Breast epithelium (tissue), 4 donors: ENCODE measurements at regions not wholly inside any gene's neighbourhood (a gene's known extent, or its start where the extent isn't known, plus 50 kb on each side); places are given as distances from the start of the nearest gene placed in this dataset.

Experiments used
- DNase-seq, 2 donors: peaks; one replicate each; pipeline ENCODE4 v3.0.0-alpha.2; 2019; ENCODE audit warnings: low spot score in 2 of 2
- H3K27ac ChIP-seq, 2 donors: fragments of 200-600 bp; sonication (generic) in 1 of 2; one replicate each; pipeline ENCODE4 v1.5.1; 2016 to 2019; ENCODE audit warnings: mild to moderate bottlenecking in 1 of 2
- H3K27me3 ChIP-seq, 2 donors: fragments of 200-600 bp; sonication (generic) in 1 of 2; one replicate each; pipeline versions ENCODE4 v1.5.1 to v1.6.0; 2017 to 2019; ENCODE audit warnings: control low read depth in 1 of 2, mild to moderate bottlenecking in 1 of 2
- H3K36me3 ChIP-seq: fragments of 200-600 bp; one replicate; pipeline ENCODE4 v1.5.1; 2019
- H3K4me1 ChIP-seq, 2 donors: fragments of 200-600 bp; sonication (generic); one replicate each; pipeline ENCODE4 v1.5.1; 2016 to 2019; ENCODE audit warnings: control low read depth in 1 of 2
- H3K4me3 ChIP-seq, 3 donors: fragments of 200-600 bp; sonication (generic); 1 replicate in 2 of 3; 2 replicates in 1 of 3; pipeline ENCODE4 v1.5.1; 2016 to 2019; ENCODE audit warnings: mild to moderate bottlenecking in 3 of 3, moderate library complexity in 2 of 3
- H3K9me3 ChIP-seq, 2 donors: fragments of 200-600 bp; sonication (generic) in 1 of 2; one replicate each; pipeline ENCODE4 v1.5.1; 2016 to 2019; ENCODE audit warnings: control low read depth in 1 of 2
- POLR2A ChIP-seq: fragments of 450-650 bp; IDR thresholded peaks from one replicate; pipeline ENCODE4 v1.6.1; 2016; ENCODE audit warnings: antibody characterized with exemption, mild to moderate bottlenecking, moderate library complexity
- POLR2AphosphoS5 ChIP-seq, 3 donors: sonication (generic); formaldehyde crosslinking; IDR thresholded peaks; one replicate each; pipeline ENCODE4 v1.6.1; 2017; ENCODE audit warnings: antibody characterized with exemption in 3 of 3
- intact Hi-C: fragments of 100-400 bp; cut with DNase I; formaldehyde crosslinking; loops from one replicate; pipeline ENCODE4 v1.15.1; 2023; ENCODE audit warnings: low total_unique reads
- TF ChIP-seq, protein P1 (sequence below), 3 donors: fragments of 450-650 bp; IDR thresholded peaks; one replicate each; pipeline ENCODE4 v1.5.1; 2016 to 2017; ENCODE audit warnings: antibody characterized with exemption in 3 of 3, mild to moderate bottlenecking in 3 of 3, moderate library complexity in 3 of 3

DNA sequence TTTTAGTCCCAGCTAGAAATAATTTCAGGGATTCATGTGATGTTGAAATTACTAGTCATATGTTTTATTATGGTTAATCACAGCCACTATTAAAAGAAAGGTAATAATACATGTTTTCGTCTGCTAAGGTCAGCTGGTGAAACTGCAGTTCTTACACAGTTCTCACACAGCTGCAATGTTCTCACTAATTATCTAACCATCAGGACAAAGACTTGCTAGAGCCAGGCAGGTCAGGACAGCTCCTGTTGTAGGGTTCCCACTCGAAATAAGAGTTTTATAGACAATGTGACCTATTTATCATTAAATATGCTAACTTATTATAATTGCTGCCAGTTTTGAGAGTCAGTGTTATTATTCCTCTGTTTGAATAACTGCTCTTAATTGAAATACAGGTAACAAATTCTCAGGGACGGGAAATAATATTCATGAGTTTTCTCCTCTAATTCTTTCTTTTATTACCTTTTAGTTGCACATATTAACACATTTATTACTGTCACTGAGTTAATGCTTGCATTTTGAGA, 97.9 kb downstream of the GJA1 start:
- Histone ChIP-seq H3K9me3 (no peaks in the 10 kb centered on the region), H3K27ac (no peak overlapping the region), H3K4me3 (no peak overlapping the region), H3K4me1 (no peaks in the 10 kb centered on the region), H3K36me3 (no peaks in the 10 kb centered on the region), H3K27me3 (no peaks in the 10 kb centered on the region)
- TF ChIP-seq, protein P1, sequence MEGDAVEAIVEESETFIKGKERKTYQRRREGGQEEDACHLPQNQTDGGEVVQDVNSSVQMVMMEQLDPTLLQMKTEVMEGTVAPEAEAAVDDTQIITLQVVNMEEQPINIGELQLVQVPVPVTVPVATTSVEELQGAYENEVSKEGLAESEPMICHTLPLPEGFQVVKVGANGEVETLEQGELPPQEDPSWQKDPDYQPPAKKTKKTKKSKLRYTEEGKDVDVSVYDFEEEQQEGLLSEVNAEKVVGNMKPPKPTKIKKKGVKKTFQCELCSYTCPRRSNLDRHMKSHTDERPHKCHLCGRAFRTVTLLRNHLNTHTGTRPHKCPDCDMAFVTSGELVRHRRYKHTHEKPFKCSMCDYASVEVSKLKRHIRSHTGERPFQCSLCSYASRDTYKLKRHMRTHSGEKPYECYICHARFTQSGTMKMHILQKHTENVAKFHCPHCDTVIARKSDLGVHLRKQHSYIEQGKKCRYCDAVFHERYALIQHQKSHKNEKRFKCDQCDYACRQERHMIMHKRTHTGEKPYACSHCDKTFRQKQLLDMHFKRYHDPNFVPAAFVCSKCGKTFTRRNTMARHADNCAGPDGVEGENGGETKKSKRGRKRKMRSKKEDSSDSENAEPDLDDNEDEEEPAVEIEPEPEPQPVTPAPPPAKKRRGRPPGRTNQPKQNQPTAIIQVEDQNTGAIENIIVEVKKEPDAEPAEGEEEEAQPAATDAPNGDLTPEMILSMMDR (IDR thresholded peaks at IDR 0.05), result no peak
- TF ChIP-seq POLR2A (no peak), POLR2AphosphoS5 (IDR thresholded peaks at IDR 0.05) (no peak)
- DNase-seq, result peak in 1 of 2 donors; percentile 24
- intact Hi-C loops, result no loop called here

DNA sequence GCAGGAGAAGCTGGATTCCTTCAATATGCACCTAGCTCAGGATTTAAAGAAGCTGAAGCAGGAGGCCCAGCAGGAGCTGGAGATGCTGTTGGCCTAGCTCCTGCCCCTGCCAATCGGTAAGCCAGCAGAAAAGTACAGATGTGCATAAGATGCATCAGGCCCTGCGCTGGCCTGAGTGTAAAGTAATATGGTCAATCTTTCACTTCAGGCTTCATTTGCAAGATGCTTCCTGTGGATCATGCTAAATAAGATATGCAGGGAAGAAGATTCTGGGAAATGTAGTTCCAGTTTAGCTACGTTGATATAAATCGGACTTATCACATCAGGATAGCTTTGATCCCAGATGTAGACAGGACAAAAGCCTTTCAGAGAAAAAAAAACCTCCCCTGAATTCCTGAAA, 100.3 kb downstream of the GJA1 start:
- no peaks in the 10 kb centered on the region for H3K4me1 ChIP-seq
- TF ChIP-seq POLR2AphosphoS5 (IDR thresholded peaks at IDR 0.05) (no peak), POLR2A (no peak)
- TF ChIP-seq, protein P1 (IDR thresholded peaks at IDR 0.05), result no peak
- H3K27me3 ChIP-seq, result no peaks in the 10 kb centered on the region
- intact Hi-C loops, result no loop called here
- no peak for DNase-seq
- H3K9me3 ChIP-seq, result no peaks in the 10 kb centered on the region
- no peak overlapping the region for H3K27ac ChIP-seq
- no peaks in the 10 kb centered on the region for H3K36me3 ChIP-seq
- no peak overlapping the region for H3K4me3 ChIP-seq

- Histone ChIP-seq H3K4me1 (no peaks in the 10 kb centered on the region), H3K27ac (no peak overlapping the region), H3K4me3 (no peak overlapping the region), H3K36me3 (no peaks in the 10 kb centered on the region), H3K27me3 (no peaks in the 10 kb centered on the region), H3K9me3 (no peaks in the 10 kb centered on the region)
- TF ChIP-seq, protein P1 (IDR thresholded peaks at IDR 0.05), result no peak
- TF ChIP-seq POLR2A (no peak), POLR2AphosphoS5 (IDR thresholded peaks at IDR 0.05) (no peak)
- no peak for DNase-seq
- intact Hi-C loops, result no loop called here
Observed at GRCh38 chr6:121536345-121536744, 100.9 kb downstream of the GJA1 start.

GRCh38 chr6:121539439-121539838, 104.0 kb downstream of the GJA1 start:
- no peak for DNase-seq
- intact Hi-C loops, result no loop called here
- Histone ChIP-seq H3K9me3 (no peaks in the 10 kb centered on the region), H3K27ac (no peak overlapping the region), H3K27me3 (no peaks in the 10 kb centered on the region), H3K4me3 (no peak overlapping the region), H3K36me3 (no peaks in the 10 kb centered on the region), H3K4me1 (no peaks in the 10 kb centered on the region)
- TF ChIP-seq POLR2A (no peak), POLR2AphosphoS5 (IDR thresholded peaks at IDR 0.05) (no peak)
- TF ChIP-seq, protein P1 (IDR thresholded peaks at IDR 0.05), result no peak

- H3K27ac ChIP-seq, result no peak overlapping the region
- TF ChIP-seq, protein P1 (IDR thresholded peaks at IDR 0.05), result no peak
- TF ChIP-seq POLR2A (no peak), POLR2AphosphoS5 (IDR thresholded peaks at IDR 0.05) (no peak)
- H3K4me1 ChIP-seq, result no peaks in the 10 kb centered on the region
- no peak for DNase-seq
- intact Hi-C loops, result no loop called here
- H3K27me3 ChIP-seq, result no peaks in the 10 kb centered on the region
- H3K36me3 ChIP-seq, result no peaks in the 10 kb centered on the region
- H3K4me3 ChIP-seq, result no peak overlapping the region
- H3K9me3 ChIP-seq, result no peaks in the 10 kb centered on the region
Observed at GRCh38 chr6:121540210-121540609, 104.8 kb downstream of the GJA1 start.
